NCI-H128 (cell line): ENCODE measurements at regions not wholly inside any gene's neighbourhood (a gene's known extent, or its start where the extent isn't known, plus 50 kb on each side); places are given as distances from the start of the nearest gene placed in this dataset.

ENCODE experiments used
- DNase-seq: peaks from one replicate; lab custom pipeline; 2025; ENCODE audit not compliant: unreplicated experiment; lab: John Stamatoyannopoulos, UW

- no peak for DNase-seq
Observed at GRCh38 chr6:118761645-118762044, 110.3 kb upstream of the CEP85L start.

- DNase-seq: no peak
Observed at GRCh38 chr6:118758946-118759345, 107.6 kb upstream of the CEP85L start.

GRCh38 chr6:118755941-118756646 lies 104.7 kb upstream of the CEP85L start:
- no peak for DNase-seq

- DNase-seq: no peak
Observed at GRCh38 chr6:118752803-118753202, 101.4 kb upstream of the CEP85L start.

GRCh38 chr6:118751072-118751471 lies 99.7 kb upstream of the CEP85L start:
- no peak for DNase-seq

GRCh38 chr6:118750143-118750542 lies 98.8 kb upstream of the CEP85L start:
- no peak for DNase-seq

GRCh38 chr6:118748311-118749062 lies 97.1 kb upstream of the CEP85L start:
- DNase-seq: no peak

- DNase-seq: no peak
Observed at GRCh38 chr6:118746825-118747174, 95.4 kb upstream of the CEP85L start.

GRCh38 chr6:118746145-118746824 lies 94.9 kb upstream of the CEP85L start:
- no peak for DNase-seq

- no peak for DNase-seq
Observed at GRCh38 chr6:118745156-118745555, 93.8 kb upstream of the CEP85L start.

GRCh38 chr6:118744261-118744941 lies 93.0 kb upstream of the CEP85L start:
- no peak for DNase-seq

- no peak for DNase-seq
Observed at GRCh38 chr6:118743746-118744145, 92.4 kb upstream of the CEP85L start.

GRCh38 chr6:118740372-118740771 lies 89.0 kb upstream of the CEP85L start:
- peak; percentile 9 for DNase-seq

- DNase-seq: no peak
Observed at GRCh38 chr6:118739696-118740353, 88.4 kb upstream of the CEP85L start.

GRCh38 chr6:118736440-118736839 lies 85.0 kb upstream of the CEP85L start:
- no peak for DNase-seq

- no peak for DNase-seq
Observed at GRCh38 chr6:118735320-118735719, 83.9 kb upstream of the CEP85L start.

- DNase-seq: no peak
Observed at GRCh38 chr6:118725944-118726343, 74.6 kb upstream of the CEP85L start.

- no peak for DNase-seq
Observed at GRCh38 chr6:118724211-118724610, 72.8 kb upstream of the CEP85L start.

GRCh38 chr6:118722829-118723813 lies 71.7 kb upstream of the CEP85L start:
- no peak for DNase-seq

GRCh38 chr6:118720125-118720473 lies 68.7 kb upstream of the CEP85L start:
- DNase-seq: no peak
